ENCODE measurements at regions not wholly inside any gene's neighbourhood (a gene's known extent, or its start where the extent isn't known, plus 50 kb on each side); places are given as distances from the start of the nearest gene placed in this dataset.

GRCh38 chr2:220885593-220885992 lies 686.5 kb downstream of the EPHA4 start:
- TF ChIP-seq CTCF (IDR thresholded peaks at IDR 0.05) (no peak), POLR2A (IDR thresholded peaks at IDR 0.05) (no peak)
